ENCODE measurements at regions not wholly inside any gene's neighbourhood (a gene's known extent, or its start where the extent isn't known, plus 50 kb on each side); places are given as distances from the start of the nearest gene placed in this dataset.

DNA sequence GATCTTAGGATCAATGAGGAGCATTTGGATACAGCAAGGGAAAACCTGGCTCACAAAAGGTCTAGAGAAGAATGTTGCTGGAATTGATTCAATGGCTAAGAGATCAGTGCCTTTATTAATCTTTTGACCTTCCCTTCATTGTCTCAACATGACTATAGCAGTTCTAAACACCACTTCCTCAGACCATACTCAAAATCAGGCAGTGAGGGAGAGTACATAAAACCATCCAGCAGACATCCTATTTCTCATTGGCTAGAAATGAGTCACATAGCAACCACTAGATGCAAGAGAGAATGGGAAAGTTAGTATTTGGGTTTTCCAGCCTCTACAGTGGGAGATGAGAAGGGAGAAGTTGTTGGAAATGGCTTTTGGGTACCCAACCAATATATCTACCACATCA is 151.4 kb upstream of the NUDT4 start:
- no peak overlapping the region for H3K9ac ChIP-seq (ENCODE audit: low read length)
- H3K9me2 ChIP-seq (ENCODE audit: insufficient read depth, low read length), result no peaks in the 10 kb centered on the region
- TF ChIP-seq EZH2 (IDR thresholded peaks at IDR 0.05; ENCODE audit: borderline replicate concordance, insufficient read depth, low read length, poor library complexity, severe bottlenecking) (no peak), CTCF (IDR thresholded peaks at IDR 0.05; ENCODE audit: poor library complexity, severe bottlenecking) (no peak), MXI1 (conservative IDR thresholded peaks at IDR 0.05; ENCODE audit: poor library complexity, severe bottlenecking) (no peak), EP300 (conservative IDR thresholded peaks at IDR 0.05; ENCODE audit: poor library complexity, severe bottlenecking) (no peak), POLR2AphosphoS5 (IDR thresholded peaks at IDR 0.05) (no peak), SMC3 (conservative IDR thresholded peaks at IDR 0.05; ENCODE audit: poor library complexity) (no peak), TAF1 (IDR thresholded peaks at IDR 0.05; ENCODE audit: low read depth) (no peak), RAD21 (conservative IDR thresholded peaks at IDR 0.05) (no peak), REST (IDR thresholded peaks at IDR 0.05; ENCODE audit: borderline replicate concordance) (no peak)
- no peak overlapping the region for H3K27ac ChIP-seq (ENCODE audit: low read length)
- no peaks in the 10 kb centered on the region for H3K36me3 ChIP-seq (ENCODE audit: insufficient read depth, low read length)
- no peak overlapping the region for H3K4me2 ChIP-seq (ENCODE audit: low read length)
- H3F3A ChIP-seq (ENCODE audit: insufficient read depth, low read length, poor library complexity, severe bottlenecking), result no peaks in the 10 kb centered on the region
- H2AFZ ChIP-seq (ENCODE audit: low read depth, low read length), result no peak overlapping the region
- no peaks in the 10 kb centered on the region for H3K9me3 ChIP-seq (ENCODE audit: low read length)
- no peak overlapping the region for H3K4me3 ChIP-seq (ENCODE audit: low read length)
- H3K79me2 ChIP-seq (replicated peaks; ENCODE audit: insufficient read depth, low read length), result no peaks in the 10 kb centered on the region
- H4K20me1 ChIP-seq (ENCODE audit: insufficient read depth), result no peaks in the 10 kb centered on the region
- H3K27me3 ChIP-seq (ENCODE audit: insufficient read depth, low read depth, low read length), result no peaks in the 10 kb centered on the region

DNA sequence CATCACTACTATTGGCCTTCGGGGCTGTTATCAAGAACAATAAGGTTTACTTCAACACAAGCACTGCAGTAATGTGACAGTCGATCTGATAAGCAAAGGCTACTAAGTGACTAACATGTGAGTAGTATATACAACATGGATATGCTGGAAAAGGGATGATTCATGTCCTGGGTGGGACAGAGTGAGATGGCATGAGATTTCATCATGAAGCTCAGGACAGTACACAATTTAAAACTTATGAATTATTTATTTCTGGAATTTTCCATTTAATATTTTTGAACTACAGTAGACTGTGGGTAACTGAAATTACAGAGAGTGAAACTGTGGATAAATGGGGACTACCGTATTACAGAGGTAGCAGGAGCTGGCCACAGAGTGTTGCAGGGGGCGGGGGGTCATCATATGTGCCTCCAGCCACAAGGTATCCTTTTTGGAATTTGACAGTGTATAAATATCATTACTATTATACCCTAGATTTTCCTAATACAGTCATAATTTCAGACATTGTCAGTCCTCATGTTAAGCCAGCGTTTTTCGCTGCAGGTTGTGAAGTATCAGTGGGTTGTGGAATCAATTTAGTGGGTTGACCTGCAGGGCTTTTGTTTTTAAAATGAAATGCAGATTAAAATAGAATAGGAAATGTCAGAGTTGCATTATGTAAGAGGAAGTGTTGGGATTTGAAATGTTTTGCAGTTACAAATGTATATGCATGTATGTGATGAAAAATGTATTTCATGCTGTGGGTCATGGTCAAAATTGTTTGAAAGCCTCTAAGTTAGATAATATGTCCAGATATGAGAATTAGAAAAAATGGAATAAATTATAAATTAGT is 148.0 kb upstream of the NUDT4 start:
- Histone ChIP-seq H3K9me2 (ENCODE audit: insufficient read depth, low read length) (no peaks in the 10 kb centered on the region), H3K9ac (ENCODE audit: low read length) (no peak overlapping the region), H3K79me2 (replicated peaks; ENCODE audit: insufficient read depth, low read length) (no peaks in the 10 kb centered on the region), H3F3A (ENCODE audit: insufficient read depth, low read length, poor library complexity, severe bottlenecking) (no peaks in the 10 kb centered on the region), H3K27me3 (ENCODE audit: insufficient read depth, low read depth, low read length) (no peaks in the 10 kb centered on the region), H3K4me3 (ENCODE audit: low read length) (no peak overlapping the region), H4K20me1 (ENCODE audit: insufficient read depth) (no peaks in the 10 kb centered on the region), H2AFZ (ENCODE audit: low read depth, low read length) (no peak overlapping the region), H3K36me3 (ENCODE audit: insufficient read depth, low read length) (no peaks in the 10 kb centered on the region), H3K9me3 (ENCODE audit: low read length) (no peaks in the 10 kb centered on the region), H3K4me2 (ENCODE audit: low read length) (no peak overlapping the region), H3K27ac (ENCODE audit: low read length) (no peak overlapping the region)
- TF ChIP-seq EZH2 (IDR thresholded peaks at IDR 0.05; ENCODE audit: borderline replicate concordance, insufficient read depth, low read length, poor library complexity, severe bottlenecking) (no peak), SMC3 (conservative IDR thresholded peaks at IDR 0.05; ENCODE audit: poor library complexity) (no peak), REST (IDR thresholded peaks at IDR 0.05; ENCODE audit: borderline replicate concordance) (no peak), TAF1 (IDR thresholded peaks at IDR 0.05; ENCODE audit: low read depth) (no peak), MXI1 (conservative IDR thresholded peaks at IDR 0.05; ENCODE audit: poor library complexity, severe bottlenecking) (no peak), EP300 (conservative IDR thresholded peaks at IDR 0.05; ENCODE audit: poor library complexity, severe bottlenecking) (no peak), CTCF (IDR thresholded peaks at IDR 0.05; ENCODE audit: poor library complexity, severe bottlenecking) (no peak), RAD21 (conservative IDR thresholded peaks at IDR 0.05) (no peak), POLR2AphosphoS5 (IDR thresholded peaks at IDR 0.05) (no peak)

Data from neural cell (in vitro differentiated cells).